Ectodermal cell (in vitro differentiated cells): ENCODE measurements at regions not wholly inside any gene's neighbourhood (a gene's known extent, or its start where the extent isn't known, plus 50 kb on each side); places are given as distances from the start of the nearest gene placed in this dataset.

Source experiments
- H3K27ac ChIP-seq: 2 replicates; pipeline ENCODE4 v1.7.0; 2013; ENCODE audit warnings: mild to moderate bottlenecking, low read depth, low read length; ENCODE audit not compliant: insufficient read depth, poor library complexity, severe bottlenecking
- H3K27me3 ChIP-seq: 2 replicates; pipeline ENCODE4 v1.7.0; 2013; ENCODE audit warnings: mild to moderate bottlenecking, low read length; ENCODE audit not compliant: insufficient read depth, control insufficient read depth, poor library complexity, severe bottlenecking
- H3K36me3 ChIP-seq: one replicate; pipeline ENCODE4 v1.7.0; 2013; ENCODE audit warnings: low read length; ENCODE audit not compliant: control insufficient read depth, insufficient read depth
- H3K4me1 ChIP-seq: one replicate; pipeline ENCODE4 v1.7.0; 2013; ENCODE audit warnings: low read length; ENCODE audit not compliant: control insufficient read depth, insufficient read depth
- H3K4me3 ChIP-seq: 2 replicates; pipeline ENCODE4 v1.7.0; 2013; ENCODE audit warnings: low read depth, low read length, control low read depth; ENCODE audit not compliant: insufficient read depth
- H3K9me3 ChIP-seq: 2 replicates; pipeline ENCODE4 v1.7.0; 2013; ENCODE audit warnings: mild to moderate bottlenecking, low read length, moderate library complexity; ENCODE audit not compliant: control insufficient read depth
- WGBS, 2 experiments: methylation state at CpG; one replicate each; pipeline ENCODE4 v1.1.7; 2013; ENCODE audit warnings: missing lambda C conversion rate in 2 of 2; 5-methylcytosine and 5-hydroxymethylcytosine counted together

DNA sequence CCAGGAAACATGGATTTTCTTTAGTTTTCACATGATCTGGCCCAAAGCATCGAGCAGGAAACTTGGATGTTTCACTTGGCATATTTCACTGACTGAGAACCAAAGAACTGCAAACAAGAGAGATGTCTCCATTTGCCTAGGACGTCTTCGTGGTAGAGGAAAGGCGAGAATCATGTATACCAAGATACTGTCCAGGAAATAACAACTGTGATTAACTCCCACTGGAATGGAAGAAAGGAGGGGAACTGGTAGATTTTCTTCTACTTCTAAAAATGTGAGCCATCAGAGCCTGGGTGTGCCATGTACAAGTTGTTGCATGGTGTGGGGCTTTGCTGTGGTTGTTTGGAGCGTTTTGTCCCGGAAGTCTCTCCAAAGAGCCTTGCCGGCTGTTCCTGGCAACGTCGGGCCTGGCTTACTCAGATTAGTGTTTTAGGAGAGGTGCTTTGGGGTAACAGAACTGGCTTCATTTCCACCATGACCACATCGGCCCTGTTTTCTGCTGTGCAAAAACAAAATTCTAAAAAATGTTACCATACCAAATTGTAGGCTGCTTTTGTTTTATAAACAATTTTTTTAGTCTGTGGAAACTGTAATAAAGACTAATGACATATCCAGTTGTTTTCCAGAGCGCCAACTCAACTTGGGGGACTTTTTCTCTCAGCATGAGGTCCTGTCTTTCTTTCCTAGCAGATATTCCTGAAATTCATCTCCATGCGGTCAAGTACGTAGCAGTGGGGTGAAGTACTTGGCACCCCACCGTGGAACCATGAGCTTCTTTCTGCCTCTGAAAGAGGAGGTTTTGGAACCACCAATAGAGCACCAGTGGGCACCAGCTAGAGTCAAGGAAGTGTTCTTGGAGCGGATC lies 118.3 kb downstream of the TM2D1 start:
- H3K27ac ChIP-seq = no peak overlapping the region
- H3K4me3 ChIP-seq = no peak overlapping the region

GRCh38 chr1:61605607-61606321 lies 119.2 kb downstream of the TM2D1 start:
- 91 to 95% methylated on average over 2 to 4 of the region's 4 CpGs for WGBS, 2 experiments
- no peak overlapping the region for H3K27ac ChIP-seq
- no peak overlapping the region for H3K4me3 ChIP-seq
- no peaks in the 10 kb centered on the region for H3K9me3 ChIP-seq
- no peaks in the 10 kb centered on the region for H3K36me3 ChIP-seq
- no peaks in the 10 kb centered on the region for H3K4me1 ChIP-seq
- no peaks in the 10 kb centered on the region for H3K27me3 ChIP-seq

More for the DNA sequence above, 118.3 kb downstream of the TM2D1 start:
- no peaks in the 10 kb centered on the region for H3K36me3 ChIP-seq
- WGBS, 2 experiments = 91 to 93% methylated on average over 14 to 15 of the region's 15 CpGs
- no peaks in the 10 kb centered on the region for H3K4me1 ChIP-seq
- no peaks in the 10 kb centered on the region for H3K27me3 ChIP-seq
- H3K9me3 ChIP-seq = no peaks in the 10 kb centered on the region

GRCh38 chr1:61604684-61605083 lies 120.3 kb downstream of the TM2D1 start:
- Histone ChIP-seq H3K27ac (no peak overlapping the region), H3K36me3 (no peaks in the 10 kb centered on the region), H3K9me3 (no peaks in the 10 kb centered on the region), H3K4me3 (no peak overlapping the region), H3K27me3 (no peaks in the 10 kb centered on the region), H3K4me1 (no peaks in the 10 kb centered on the region)
- WGBS, 2 experiments = no CpG with 5 or more reads among the region's 1 CpG

DNA sequence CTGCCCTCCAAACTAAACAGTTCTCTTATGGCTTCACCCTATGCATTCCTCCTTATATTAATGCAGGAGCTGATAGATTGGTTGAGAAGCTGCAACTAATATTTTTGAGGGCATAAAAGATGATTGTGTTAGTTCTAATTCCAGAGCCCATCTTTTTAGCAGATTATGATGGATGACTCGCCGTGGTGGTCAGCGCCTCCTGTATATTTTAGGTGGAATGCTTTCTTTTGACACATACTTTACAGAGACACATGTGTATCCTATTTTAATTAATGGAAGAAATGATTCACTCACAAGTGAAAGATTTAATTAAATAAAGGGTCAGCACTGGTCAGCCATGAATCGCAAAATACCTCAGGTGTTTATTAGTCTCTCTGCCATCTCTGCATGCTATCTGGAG lies 120.7 kb downstream of the TM2D1 start:
- H3K4me1 ChIP-seq = no peaks in the 10 kb centered on the region
- H3K27me3 ChIP-seq = no peaks in the 10 kb centered on the region
- no peaks in the 10 kb centered on the region for H3K36me3 ChIP-seq
- H3K9me3 ChIP-seq = no peaks in the 10 kb centered on the region
- no peak overlapping the region for H3K4me3 ChIP-seq
- no peak overlapping the region for H3K27ac ChIP-seq
- 93 to 97% methylated on average over 4 of the region's 4 CpGs for WGBS, 2 experiments

GRCh38 chr1:61602663-61603062 lies 122.3 kb downstream of the TM2D1 start:
- no peaks in the 10 kb centered on the region for H3K9me3 ChIP-seq
- H3K27me3 ChIP-seq = no peaks in the 10 kb centered on the region
- H3K27ac ChIP-seq = no peak overlapping the region
- no peaks in the 10 kb centered on the region for H3K36me3 ChIP-seq
- H3K4me1 ChIP-seq = no peaks in the 10 kb centered on the region
- WGBS, 2 experiments = 100% methylated on average over 1 to 2 of the region's 3 CpGs
- H3K4me3 ChIP-seq = no peak overlapping the region

- Histone ChIP-seq H3K9me3 (no peaks in the 10 kb centered on the region), H3K4me1 (no peaks in the 10 kb centered on the region), H3K27me3 (no peaks in the 10 kb centered on the region), H3K36me3 (no peaks in the 10 kb centered on the region), H3K27ac (no peak overlapping the region), H3K4me3 (no peak overlapping the region)
- WGBS, 2 experiments = 100% methylated on average over 1 to 2 of the region's 2 CpGs
These were observed 127.3 kb downstream of the TM2D1 start for GRCh38 chr1:61597601-61598000.

- Histone ChIP-seq H3K4me3 (no peak overlapping the region), H3K27ac (no peak overlapping the region), H3K27me3 (no peaks in the 10 kb centered on the region), H3K36me3 (no peaks in the 10 kb centered on the region), H3K4me1 (no peaks in the 10 kb centered on the region), H3K9me3 (no peaks in the 10 kb centered on the region)
- 95 to 97% methylated on average over 2 of the region's 4 CpGs for WGBS, 2 experiments
These were observed 131.6 kb downstream of the TM2D1 start for GRCh38 chr1:61593331-61593730.

- Histone ChIP-seq H3K27me3 (no peaks in the 10 kb centered on the region), H3K4me1 (no peaks in the 10 kb centered on the region), H3K36me3 (no peaks in the 10 kb centered on the region), H3K4me3 (no peak overlapping the region), H3K9me3 (no peaks in the 10 kb centered on the region), H3K27ac (no peak overlapping the region)
- WGBS, 2 experiments = 94 to 96% methylated on average over 9 of the region's 9 CpGs
These were observed 133.6 kb downstream of the TM2D1 start for GRCh38 chr1:61591351-61591750.

DNA sequence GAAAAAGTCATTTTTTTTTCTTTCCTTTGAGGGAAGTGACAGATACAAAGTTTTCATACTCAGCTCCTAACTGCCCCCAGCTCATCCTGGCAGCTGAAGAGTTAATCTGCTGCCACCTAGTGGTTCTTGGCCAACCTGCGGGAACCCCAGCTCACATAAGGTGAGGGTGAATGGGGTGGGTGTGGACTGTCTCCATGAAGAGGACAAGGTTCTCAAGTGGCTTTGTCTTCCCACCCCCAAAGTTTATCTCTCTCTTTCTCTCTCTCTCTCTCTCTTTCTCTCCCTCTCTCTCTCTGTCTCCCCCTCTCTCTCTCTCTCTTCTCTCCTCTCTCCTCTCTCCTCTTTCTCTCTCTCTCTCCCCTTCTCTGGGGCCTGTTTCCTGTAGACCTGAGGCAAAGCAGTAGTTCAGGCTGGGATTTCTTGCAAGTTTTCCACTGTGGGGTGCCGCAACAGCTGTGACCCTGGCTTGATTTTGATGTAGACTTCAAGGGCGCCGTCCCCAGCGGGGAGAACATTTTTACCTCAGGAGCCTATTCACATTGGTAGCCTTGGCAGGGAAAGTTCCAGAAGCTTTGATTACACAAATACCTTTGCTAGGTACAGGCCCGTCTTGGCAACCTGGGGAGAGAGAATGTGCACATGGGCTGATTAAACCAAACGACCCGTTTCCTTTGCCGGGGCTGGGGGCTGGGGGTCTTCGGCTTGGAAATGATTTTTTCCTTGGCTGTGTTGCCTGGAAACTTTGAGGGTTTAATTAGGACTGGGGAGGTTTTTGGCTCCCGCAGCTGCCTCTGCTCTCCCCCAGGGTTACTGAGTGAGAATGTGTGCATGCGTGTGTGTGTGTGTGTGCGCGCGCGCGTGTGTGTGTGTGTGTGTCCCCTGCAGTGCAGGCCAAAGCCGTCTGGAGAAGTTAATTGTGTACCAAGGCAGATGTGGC lies 135.9 kb downstream of the TM2D1 start:
- WGBS, 2 experiments = 53 to 59% methylated on average over 17 to 18 of the region's 18 CpGs
- peak overlapping the region; percentile 70 for H3K27ac ChIP-seq
- no peaks in the 10 kb centered on the region for H3K9me3 ChIP-seq
- H3K36me3 ChIP-seq = no peaks in the 10 kb centered on the region
- H3K27me3 ChIP-seq = no peaks in the 10 kb centered on the region
- H3K4me3 ChIP-seq = no peak overlapping the region
- H3K4me1 ChIP-seq = no peaks in the 10 kb centered on the region
